Mesenchymal stem cell (in vitro differentiated cells and primary cell): ENCODE measurements at regions not wholly inside any gene's neighbourhood (a gene's known extent, or its start where the extent isn't known, plus 50 kb on each side); places are given as distances from the start of the nearest gene placed in this dataset.

ENCODE experiments used
- DNase-seq: peaks from one replicate; pipeline ENCODE4 v3.0.0-alpha.2; 2013
- H2AFZ ChIP-seq: one replicate; pipeline ENCODE4 v1.6.1; 2013; ENCODE audit warnings: low read depth, mild to moderate bottlenecking, control low read depth, inconsistent platforms, low read length, moderate library complexity
- H2AK5ac ChIP-seq: 2 replicates; pipeline ENCODE4 v1.6.1; 2013; ENCODE audit warnings: low read length, moderate library complexity, mild to moderate bottlenecking, inconsistent platforms; ENCODE audit not compliant: severe bottlenecking
- H2BK120ac ChIP-seq: one replicate; pipeline ENCODE4 v1.6.1; 2013; ENCODE audit warnings: low read depth, mild to moderate bottlenecking, inconsistent platforms, low read length, moderate library complexity
- H2BK12ac ChIP-seq, 2 experiments: one replicate each; pipeline ENCODE4 v1.6.1; 2013; ENCODE audit warnings: inconsistent platforms in 2 of 2, low read length in 2 of 2, mild to moderate bottlenecking in 2 of 2, moderate library complexity in 2 of 2, control low read depth in 1 of 2
- H2BK15ac ChIP-seq: one replicate; pipeline ENCODE4 v1.6.1; 2013; ENCODE audit warnings: mild to moderate bottlenecking, low read depth, inconsistent platforms; ENCODE audit not compliant: poor library complexity, severe bottlenecking
- H2BK5ac ChIP-seq: 2 replicates; pipeline ENCODE4 v1.6.1; 2013; ENCODE audit warnings: low read depth, mild to moderate bottlenecking, low read length, control low read depth, inconsistent platforms; ENCODE audit not compliant: poor library complexity, severe bottlenecking
- H3K14ac ChIP-seq, 2 experiments: one replicate each; pipeline ENCODE4 v1.6.1; 2013; ENCODE audit warnings: inconsistent platforms in 2 of 2, low read length in 2 of 2, control low read depth in 1 of 2, mild to moderate bottlenecking in 1 of 2, moderate library complexity in 1 of 2
- H3K18ac ChIP-seq, 2 experiments: one replicate each; pipeline ENCODE4 v1.6.1; 2013; ENCODE audit warnings: inconsistent platforms in 2 of 2, low read length in 2 of 2, control low read depth in 1 of 2, low read depth in 1 of 2, mild to moderate bottlenecking in 1 of 2
- H3K23ac ChIP-seq, 2 experiments: one replicate each; pipeline ENCODE4 v1.6.1; 2013; ENCODE audit warnings: inconsistent platforms in 2 of 2, low read length in 2 of 2, mild to moderate bottlenecking in 2 of 2, moderate library complexity in 2 of 2, control low read depth in 1 of 2
- H3K27ac ChIP-seq: 2 replicates; pipeline ENCODE4 v1.5.1; 2013; ENCODE audit warnings: mild to moderate bottlenecking, moderate library complexity, low read length, control low read depth, inconsistent platforms; ENCODE audit not compliant: poor library complexity, severe bottlenecking
- H3K27me3 ChIP-seq, 2 experiments: 2 replicates each; pipeline versions ENCODE4 v1.6.1 to v1.7.0; 2013; ENCODE audit warnings: low read length in 2 of 2, mild to moderate bottlenecking in 2 of 2, moderate library complexity in 2 of 2, control low read depth in 1 of 2, inconsistent platforms in 1 of 2; ENCODE audit not compliant: control insufficient read depth in 1 of 2, insufficient read depth in 1 of 2
- H3K36me3 ChIP-seq, 2 experiments: 2 replicates each; pipeline versions ENCODE4 v1.6.1 to v1.7.0; 2013; ENCODE audit warnings: low read length in 2 of 2, control low read depth in 1 of 2, inconsistent platforms in 1 of 2, low read depth in 1 of 2, mild to moderate bottlenecking in 1 of 2; ENCODE audit not compliant: insufficient read depth in 2 of 2, control insufficient read depth in 1 of 2
- H3K4ac ChIP-seq, 2 experiments: one replicate each; pipeline ENCODE4 v1.6.1; 2013; ENCODE audit warnings: inconsistent platforms in 2 of 2, low read length in 2 of 2, mild to moderate bottlenecking in 2 of 2, moderate library complexity in 2 of 2, control low read depth in 1 of 2, low read depth in 1 of 2
- H3K4me1 ChIP-seq: 2 replicates; pipeline ENCODE4 v1.6.1; 2013; ENCODE audit warnings: low read depth, low read length, control low read depth; ENCODE audit not compliant: control insufficient read depth, insufficient read depth
- H3K4me2 ChIP-seq: 2 replicates; pipeline ENCODE4 v1.6.1; 2013; ENCODE audit warnings: low read length, mild to moderate bottlenecking, inconsistent platforms; ENCODE audit not compliant: poor library complexity, severe bottlenecking
- H3K4me3 ChIP-seq, 2 experiments: 2 replicates each; pipeline versions ENCODE4 v1.5.1 to v1.7.0; 2013; ENCODE audit warnings: low read length in 2 of 2, mild to moderate bottlenecking in 2 of 2, control low read depth in 1 of 2, low read depth in 1 of 2; ENCODE audit not compliant: insufficient read depth in 1 of 2
- H3K79me1 ChIP-seq: replicated peaks from 2 replicates; pipeline ENCODE4 v1.6.1; 2013; ENCODE audit warnings: mild to moderate bottlenecking, control low read depth, low read length, inconsistent platforms; ENCODE audit not compliant: poor library complexity, severe bottlenecking
- H3K9ac ChIP-seq: 2 replicates; pipeline ENCODE4 v1.7.0; 2013; ENCODE audit warnings: mild to moderate bottlenecking, low read length, moderate library complexity
- H3K9me3 ChIP-seq: 2 replicates; pipeline ENCODE4 v1.7.0; 2013; ENCODE audit warnings: mild to moderate bottlenecking, low read length; ENCODE audit not compliant: control insufficient read depth
- H4K8ac ChIP-seq: one replicate; pipeline ENCODE4 v1.6.1; 2013; ENCODE audit warnings: inconsistent platforms, mild to moderate bottlenecking, low read length, moderate library complexity
- H4K91ac ChIP-seq: one replicate; pipeline ENCODE4 v1.6.1; 2013; ENCODE audit warnings: mild to moderate bottlenecking, low read length, inconsistent platforms
- WGBS: methylation state at CpG from one replicate; pipeline ENCODE4 v1.1.7; 2013; ENCODE audit warnings: mixed read lengths; 5-methylcytosine and 5-hydroxymethylcytosine counted together

- H2BK12ac ChIP-seq = no peak overlapping the region
Observed at GRCh38 chr2:167833294-167833693, 414.1 kb downstream of the STK39 start.

GRCh38 chr2:167832868-167833287 is 414.5 kb downstream of the STK39 start:
- Histone ChIP-seq H3K23ac (no peak overlapping the region), H3K4me3 (no peak overlapping the region), H3K4me2 (peak overlapping the region; percentile 59), H3K79me1 (no peaks in the 10 kb centered on the region), H2BK5ac (no peak overlapping the region), H4K91ac (no peak overlapping the region), H3K27me3 (no peaks in the 10 kb centered on the region), H3K4ac (no peak overlapping the region), H2BK12ac (no peak overlapping the region), H3K14ac (no peak overlapping the region), H3K36me3 (no peaks in the 10 kb centered on the region), H4K8ac (no peak overlapping the region), H3K4me1 (no peaks in the 10 kb centered on the region), H3K9me3 (no peaks in the 10 kb centered on the region), H3K9ac (no peak overlapping the region), H2AFZ (no peak overlapping the region), H3K27ac (peak overlapping the region; percentile 80), H2BK15ac (no peak overlapping the region), H3K18ac (no peak overlapping the region), H2AK5ac (no peak overlapping the region), H2BK120ac (no peak overlapping the region)
- 53% methylated on average over 4 of the region's 4 CpGs for WGBS
- DNase-seq = no peak

More at GRCh38 chr2:167833294-167833693, 414.1 kb downstream of the STK39 start:
- no peak overlapping the region for H3K4ac ChIP-seq
- 100% methylated on average over 3 of the region's 4 CpGs for WGBS
- no peak overlapping the region for H4K91ac ChIP-seq
- H3K18ac ChIP-seq = no peak overlapping the region
- no peak overlapping the region for H3K4me3 ChIP-seq
- H4K8ac ChIP-seq = no peak overlapping the region
- no peaks in the 10 kb centered on the region for H3K27me3 ChIP-seq
- H3K9ac ChIP-seq = no peak overlapping the region
- H2BK15ac ChIP-seq = no peak overlapping the region
- DNase-seq = no peak
- no peak overlapping the region for H2BK5ac ChIP-seq
- no peak overlapping the region for H2AK5ac ChIP-seq
- H3K23ac ChIP-seq = no peak overlapping the region
- H3K14ac ChIP-seq = no peak overlapping the region
- no peaks in the 10 kb centered on the region for H3K79me1 ChIP-seq
- H2BK120ac ChIP-seq = no peak overlapping the region
- no peak overlapping the region for H2AFZ ChIP-seq
- H3K27ac ChIP-seq = peak overlapping the region; percentile 80
- H3K9me3 ChIP-seq = no peaks in the 10 kb centered on the region
- H3K36me3 ChIP-seq = no peaks in the 10 kb centered on the region
- H3K4me1 ChIP-seq = no peaks in the 10 kb centered on the region
- H3K4me2 ChIP-seq = peak overlapping the region; percentile 59

DNA sequence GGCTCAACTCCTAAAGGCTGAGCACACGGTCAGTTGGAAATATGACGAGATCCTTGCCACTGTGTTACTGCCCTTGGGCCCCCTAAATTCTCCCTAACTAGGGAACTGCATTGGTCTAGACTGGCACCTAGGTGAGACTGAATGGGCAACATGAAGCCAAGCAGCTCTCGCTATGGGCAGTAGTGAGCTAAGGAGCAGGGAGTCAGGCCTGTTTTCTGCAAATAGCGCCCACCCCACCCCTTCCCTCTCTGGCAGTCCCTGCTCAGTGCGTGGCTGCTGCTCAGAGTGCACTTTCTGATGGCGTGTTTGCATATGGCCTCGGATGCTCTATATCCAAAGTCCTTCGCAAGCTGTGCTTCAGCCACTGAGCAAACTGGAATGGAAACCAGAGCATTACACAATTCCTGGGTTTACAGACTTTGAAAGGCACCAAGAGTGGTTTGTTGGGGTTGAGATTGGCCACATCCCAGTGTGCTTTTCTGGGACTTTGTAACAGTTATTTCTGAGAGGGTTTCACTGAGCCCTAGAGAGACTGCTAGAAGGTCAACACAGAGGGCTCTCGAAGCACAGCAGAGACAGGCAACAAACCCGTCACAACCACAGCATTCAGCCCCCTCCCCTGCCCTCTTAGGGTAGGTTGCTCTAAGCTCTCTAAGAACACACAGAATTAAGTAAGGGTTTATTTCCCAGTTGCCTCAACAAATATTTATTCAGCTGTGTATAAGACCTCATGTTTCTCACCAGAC is 419.9 kb downstream of the STK39 start:
- no peak overlapping the region for H2BK120ac ChIP-seq
- H3K79me1 ChIP-seq = no peaks in the 10 kb centered on the region
- H3K23ac ChIP-seq = no peak overlapping the region
- no peak overlapping the region for H3K4me2 ChIP-seq
- no peak overlapping the region for H3K4me3 ChIP-seq
- H4K91ac ChIP-seq = no peak overlapping the region
- no peak overlapping the region for H2AK5ac ChIP-seq
- DNase-seq = no peak
- no peak overlapping the region for H2BK15ac ChIP-seq
- no peak overlapping the region for H3K9ac ChIP-seq
- no peak overlapping the region for H3K18ac ChIP-seq
- H3K4me1 ChIP-seq = no peaks in the 10 kb centered on the region
- H2AFZ ChIP-seq = no peak overlapping the region
- no peak overlapping the region for H2BK5ac ChIP-seq
- no peaks in the 10 kb centered on the region for H3K36me3 ChIP-seq
- H2BK12ac ChIP-seq = no peak overlapping the region
- H3K9me3 ChIP-seq = no peaks in the 10 kb centered on the region
- no peak overlapping the region for H3K27ac ChIP-seq
- H3K14ac ChIP-seq = no peak overlapping the region
- no peak overlapping the region for H3K4ac ChIP-seq
- H4K8ac ChIP-seq = no peak overlapping the region
- 98% methylated on average over 10 of the region's 10 CpGs for WGBS
- no peaks in the 10 kb centered on the region for H3K27me3 ChIP-seq

- H3K14ac ChIP-seq = no peak overlapping the region
- WGBS = 82% methylated on average over 3 of the region's 3 CpGs
Observed at GRCh38 chr2:167826906-167827305, 420.5 kb downstream of the STK39 start.

More at GRCh38 chr2:167826906-167827305, 420.5 kb downstream of the STK39 start:
- Histone ChIP-seq H2BK5ac (no peak overlapping the region), H2AK5ac (no peak overlapping the region), H4K91ac (no peak overlapping the region), H2BK120ac (no peak overlapping the region), H3K18ac (no peak overlapping the region), H3K27ac (no peak overlapping the region), H2BK12ac (no peak overlapping the region), H3K9me3 (no peaks in the 10 kb centered on the region), H3K4me1 (no peaks in the 10 kb centered on the region), H3K4me2 (no peak overlapping the region), H3K4me3 (no peak overlapping the region), H4K8ac (no peak overlapping the region), H3K36me3 (no peaks in the 10 kb centered on the region), H3K23ac (no peak overlapping the region), H2AFZ (no peak overlapping the region), H3K27me3 (no peaks in the 10 kb centered on the region), H3K9ac (no peak overlapping the region), H3K79me1 (no peaks in the 10 kb centered on the region), H2BK15ac (no peak overlapping the region), H3K4ac (no peak overlapping the region)
- DNase-seq = no peak
